Astrocyte (in vitro differentiated cells and primary cell): ENCODE measurements at regions not wholly inside any gene's neighbourhood (a gene's known extent, or its start where the extent isn't known, plus 50 kb on each side); places are given as distances from the start of the nearest gene placed in this dataset.

Experiments
- CTCF ChIP-seq: IDR thresholded peaks from 2 replicates; pipeline ENCODE4 v1.5.1; 2011; ENCODE audit warnings: low read depth, mild to moderate bottlenecking, inconsistent platforms, low read length, moderate library complexity; ENCODE audit not compliant: insufficient read depth
- EZH2 ChIP-seq: IDR thresholded peaks from 2 replicates; pipeline ENCODE4 v1.6.1; 2012; ENCODE audit warnings: mild to moderate bottlenecking, low read length, inconsistent platforms; ENCODE audit not compliant: insufficient read depth

- TF ChIP-seq CTCF, result no peak
- TF ChIP-seq EZH2, result no peak
Measured at GRCh38 chr6:144878577-144878976, 593.4 kb downstream of the UTRN start.
